NB4 (cell line): ENCODE measurements at regions not wholly inside any gene's neighbourhood (a gene's known extent, or its start where the extent isn't known, plus 50 kb on each side); places are given as distances from the start of the nearest gene placed in this dataset.

Experiments
- DNase-seq: peaks from one replicate; pipeline ENCODE4 v3.0.0; 2010; ENCODE audit warnings: low read depth
- H3K4me3 ChIP-seq: one replicate; pipeline ENCODE4 v1.5.1; 2011; ENCODE audit warnings: mild to moderate bottlenecking, low read depth, low read length, moderate library complexity
- MYC ChIP-seq: IDR thresholded peaks from 2 replicates; pipeline ENCODE4 v1.6.1; 2011; ENCODE audit warnings: low read depth, low read length
- POLR2A ChIP-seq: IDR thresholded peaks from 2 replicates; pipeline ENCODE4 v1.6.1; 2011; ENCODE audit warnings: mild to moderate bottlenecking; ENCODE audit not compliant: insufficient read length; ENCODE audit errors: extremely low read depth
- TF ChIP-seq, protein P1 (sequence below): IDR thresholded peaks from one replicate; pipeline ENCODE4 v1.5.1; 2012; ENCODE audit warnings: low read depth, low read length
- TF ChIP-seq, protein P2 (sequence below): IDR thresholded peaks from 2 replicates; pipeline ENCODE4 v1.6.1; 2011; ENCODE audit warnings: low read depth, low read length

- DNase-seq, result no peak
- no peak overlapping the region for H3K4me3 ChIP-seq
- TF ChIP-seq MYC (no peak), POLR2A (no peak)
These were observed 456.2 kb upstream of the THBS1 start for GRCh38 chr15:39124553-39125171.

DNA sequence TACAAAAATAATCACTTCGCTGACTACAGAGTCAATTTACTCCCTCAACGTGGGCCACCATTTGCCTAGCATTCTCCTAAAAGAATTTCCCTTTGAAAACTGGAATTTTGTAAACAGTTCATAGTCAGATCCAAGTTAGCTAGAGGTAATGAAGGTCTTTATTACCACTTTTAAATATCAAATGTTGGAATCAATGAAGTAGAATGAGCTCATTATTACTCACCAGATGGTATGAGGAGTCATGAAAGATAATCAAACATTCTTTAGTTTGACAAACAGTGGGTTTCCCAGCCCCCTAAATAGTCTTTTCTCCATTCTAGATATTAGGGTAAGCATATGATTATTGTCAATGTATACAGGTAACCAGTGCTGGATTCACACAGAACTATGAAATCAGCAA is 455.7 kb upstream of the THBS1 start:
- no peak overlapping the region for H3K4me3 ChIP-seq
- TF ChIP-seq, protein P1, sequence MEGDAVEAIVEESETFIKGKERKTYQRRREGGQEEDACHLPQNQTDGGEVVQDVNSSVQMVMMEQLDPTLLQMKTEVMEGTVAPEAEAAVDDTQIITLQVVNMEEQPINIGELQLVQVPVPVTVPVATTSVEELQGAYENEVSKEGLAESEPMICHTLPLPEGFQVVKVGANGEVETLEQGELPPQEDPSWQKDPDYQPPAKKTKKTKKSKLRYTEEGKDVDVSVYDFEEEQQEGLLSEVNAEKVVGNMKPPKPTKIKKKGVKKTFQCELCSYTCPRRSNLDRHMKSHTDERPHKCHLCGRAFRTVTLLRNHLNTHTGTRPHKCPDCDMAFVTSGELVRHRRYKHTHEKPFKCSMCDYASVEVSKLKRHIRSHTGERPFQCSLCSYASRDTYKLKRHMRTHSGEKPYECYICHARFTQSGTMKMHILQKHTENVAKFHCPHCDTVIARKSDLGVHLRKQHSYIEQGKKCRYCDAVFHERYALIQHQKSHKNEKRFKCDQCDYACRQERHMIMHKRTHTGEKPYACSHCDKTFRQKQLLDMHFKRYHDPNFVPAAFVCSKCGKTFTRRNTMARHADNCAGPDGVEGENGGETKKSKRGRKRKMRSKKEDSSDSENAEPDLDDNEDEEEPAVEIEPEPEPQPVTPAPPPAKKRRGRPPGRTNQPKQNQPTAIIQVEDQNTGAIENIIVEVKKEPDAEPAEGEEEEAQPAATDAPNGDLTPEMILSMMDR, result no peak
- TF ChIP-seq MYC, result no peak
- TF ChIP-seq, protein P2, sequence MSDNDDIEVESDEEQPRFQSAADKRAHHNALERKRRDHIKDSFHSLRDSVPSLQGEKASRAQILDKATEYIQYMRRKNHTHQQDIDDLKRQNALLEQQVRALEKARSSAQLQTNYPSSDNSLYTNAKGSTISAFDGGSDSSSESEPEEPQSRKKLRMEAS, result no peak
- TF ChIP-seq POLR2A, result no peak
- no peak for DNase-seq

DNA sequence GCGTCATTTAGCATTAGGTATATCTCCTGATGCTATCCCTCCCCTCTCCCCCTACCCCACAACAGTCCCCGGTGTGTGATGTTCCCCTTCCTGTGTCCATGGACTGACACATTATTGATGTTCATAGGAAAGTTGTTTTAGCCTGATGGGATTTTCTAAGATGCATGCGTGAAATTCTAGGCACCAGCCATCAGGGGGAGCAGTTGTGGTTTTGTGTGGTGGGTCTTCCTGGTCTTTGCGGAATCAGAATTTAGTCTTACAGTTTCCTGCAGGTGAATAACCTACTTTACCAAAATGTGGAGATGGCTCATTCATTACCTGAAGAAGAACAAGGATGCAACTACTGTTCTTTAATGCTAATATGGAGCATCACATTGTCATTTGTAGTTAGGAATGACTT is 455.0 kb upstream of the THBS1 start:
- peak; percentile 56 for DNase-seq
- TF ChIP-seq MYC, result no peak
- TF ChIP-seq, protein P1, result peak; percentile 80
- no peak for TF ChIP-seq POLR2A
- TF ChIP-seq, protein P2, result peak; percentile 59
- H3K4me3 ChIP-seq, result no peak overlapping the region

- no peak overlapping the region for H3K4me3 ChIP-seq
- TF ChIP-seq MYC, result no peak
- TF ChIP-seq, protein P2, result no peak
- TF ChIP-seq POLR2A, result no peak
- TF ChIP-seq, protein P1, result no peak
- DNase-seq, result no peak
These were observed 453.6 kb upstream of the THBS1 start for GRCh38 chr15:39127151-39127790.

GRCh38 chr15:39127925-39128617 is 452.8 kb upstream of the THBS1 start:
- H3K4me3 ChIP-seq, result no peak overlapping the region
- peak; percentile 57 for DNase-seq
- TF ChIP-seq, protein P1, result no peak
- TF ChIP-seq, protein P2, result no peak
- TF ChIP-seq MYC, result no peak
- no peak for TF ChIP-seq POLR2A

DNA sequence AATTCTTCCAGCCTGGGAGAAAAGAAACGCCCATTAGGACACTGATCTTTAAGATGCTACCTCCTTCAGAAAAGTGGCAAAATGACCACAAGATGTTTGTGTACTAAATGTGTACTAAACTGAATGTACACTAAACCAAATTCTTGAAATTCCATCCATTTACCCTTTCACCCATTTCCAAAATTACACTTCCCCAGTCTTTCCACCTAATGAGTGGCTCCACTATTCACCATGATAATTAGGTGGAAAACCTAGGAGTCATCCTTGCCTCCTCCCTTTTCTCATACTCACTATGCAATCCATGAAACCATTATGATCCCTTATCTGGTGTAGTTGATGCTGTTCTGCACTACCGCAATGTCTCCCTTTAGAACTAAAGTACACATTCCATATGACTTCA is 452.1 kb upstream of the THBS1 start:
- TF ChIP-seq, protein P2, result no peak
- TF ChIP-seq POLR2A, result no peak
- no peak for TF ChIP-seq MYC
- TF ChIP-seq, protein P1, result no peak
- DNase-seq, result no peak
- H3K4me3 ChIP-seq, result no peak overlapping the region
